ENCODE measurements at regions not wholly inside any gene's neighbourhood (a gene's known extent, or its start where the extent isn't known, plus 50 kb on each side); places are given as distances from the start of the nearest gene placed in this dataset.
"Not testable (repeated sequence)": the region's sequence is repeated elsewhere in the genome, so short reads cannot be mapped to it uniquely, and the experiment has no call there.

DNA sequence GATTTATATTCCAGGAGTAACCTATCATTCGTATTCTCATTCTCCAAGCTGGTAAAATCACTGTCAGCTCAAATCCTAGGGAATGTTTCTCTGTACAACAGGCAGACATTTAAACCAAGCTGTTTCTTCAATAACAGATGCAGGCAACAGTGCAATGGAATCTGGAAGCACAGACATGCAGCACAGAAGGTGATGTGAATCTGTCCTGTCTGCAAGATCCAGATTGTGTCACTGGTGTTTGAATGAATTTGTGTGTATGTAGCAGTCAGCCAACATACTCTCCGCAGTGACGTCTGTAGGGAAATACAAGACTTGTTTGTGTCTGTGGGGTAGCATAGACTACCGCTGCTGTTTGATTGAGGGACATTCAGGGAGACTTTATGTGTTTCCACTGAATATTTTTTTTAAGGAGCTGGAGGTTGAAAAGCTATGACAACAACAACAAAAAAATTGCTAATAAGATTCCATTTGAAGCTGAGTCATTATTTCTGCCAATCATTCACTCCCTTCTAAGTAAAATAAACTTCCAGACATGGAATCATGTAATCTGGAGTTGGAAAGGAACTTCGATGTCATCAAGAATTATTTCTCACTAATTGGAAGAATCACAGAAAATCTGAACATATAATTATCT, 122.9 kb upstream of the MYO3A start:
- DNase-seq, result no peak

GRCh38 chr10:25813511-25813910, 120.5 kb upstream of the MYO3A start:
- no peak for DNase-seq

- DNase-seq, result no peak
These were observed 118.8 kb upstream of the MYO3A start for GRCh38 chr10:25815236-25815635.

DNA sequence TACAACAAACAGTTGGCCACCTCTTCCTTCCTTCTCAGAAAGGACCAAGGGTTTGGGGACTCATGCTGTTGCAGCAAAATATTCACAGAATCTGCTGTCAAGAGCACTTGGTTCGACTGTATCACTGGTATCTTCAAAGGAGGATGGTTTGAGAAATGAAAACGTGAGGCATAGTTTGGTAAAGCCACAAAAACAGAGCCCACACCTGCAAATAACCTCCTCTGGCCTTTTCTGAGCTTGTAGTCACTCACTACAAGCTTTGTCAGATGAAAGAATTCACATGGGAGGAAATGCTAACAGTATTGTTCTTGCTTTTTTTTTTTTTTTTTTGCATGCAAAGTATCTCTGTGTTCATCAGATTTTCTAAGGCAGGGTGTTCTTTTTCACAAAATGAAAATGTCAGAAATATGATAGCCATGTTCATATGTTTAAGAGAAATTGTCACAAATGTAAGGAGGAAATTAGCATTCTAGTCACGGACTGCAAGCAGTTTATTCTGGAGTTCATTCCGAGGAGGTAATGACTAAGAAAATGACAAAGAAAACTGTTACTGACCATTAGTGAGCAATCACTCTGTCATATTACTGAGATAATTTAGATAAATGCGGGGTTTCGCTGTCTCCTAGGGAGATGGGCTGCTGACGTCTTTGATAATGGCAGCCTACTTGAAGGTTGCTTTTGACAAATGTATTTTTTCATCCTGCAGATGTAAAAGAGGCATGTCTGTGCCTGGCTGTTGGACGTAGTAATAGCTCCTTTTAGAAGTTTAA, 117.8 kb upstream of the MYO3A start:
- no peak for DNase-seq

DNA sequence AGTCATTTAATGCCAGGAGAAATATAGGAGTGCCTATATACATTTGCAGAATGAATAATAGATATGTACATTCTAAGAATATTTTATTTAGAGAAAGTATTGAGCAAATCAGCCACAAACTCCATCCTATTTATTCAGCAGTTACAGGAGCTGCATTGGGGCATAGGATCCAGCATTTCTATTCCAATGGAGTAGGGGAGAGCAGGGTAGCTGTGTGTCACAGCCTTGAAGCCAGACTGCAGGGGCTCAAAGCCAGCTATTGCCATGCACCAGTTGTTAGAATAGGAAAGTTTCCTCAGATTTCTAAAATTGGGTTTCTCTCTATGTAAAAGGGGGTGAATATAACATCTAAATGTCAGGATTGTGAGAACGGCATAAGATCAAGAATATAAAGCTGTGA, 116.8 kb upstream of the MYO3A start:
- no peak for DNase-seq

GRCh38 chr10:25818751-25819150, 115.3 kb upstream of the MYO3A start:
- no peak for DNase-seq

- DNase-seq, result no peak
These were observed 113.6 kb upstream of the MYO3A start for GRCh38 chr10:25820472-25820871.

GRCh38 chr10:25820874-25821273, 113.2 kb upstream of the MYO3A start:
- no peak for DNase-seq

- DNase-seq, result no peak
These were observed 110.0 kb upstream of the MYO3A start for GRCh38 chr10:25824050-25824449.

- no peak for DNase-seq
These were observed 105.6 kb upstream of the MYO3A start for GRCh38 chr10:25828475-25828874.

- no peak for DNase-seq
These were observed 102.9 kb upstream of the MYO3A start for GRCh38 chr10:25831080-25831479.

DNA sequence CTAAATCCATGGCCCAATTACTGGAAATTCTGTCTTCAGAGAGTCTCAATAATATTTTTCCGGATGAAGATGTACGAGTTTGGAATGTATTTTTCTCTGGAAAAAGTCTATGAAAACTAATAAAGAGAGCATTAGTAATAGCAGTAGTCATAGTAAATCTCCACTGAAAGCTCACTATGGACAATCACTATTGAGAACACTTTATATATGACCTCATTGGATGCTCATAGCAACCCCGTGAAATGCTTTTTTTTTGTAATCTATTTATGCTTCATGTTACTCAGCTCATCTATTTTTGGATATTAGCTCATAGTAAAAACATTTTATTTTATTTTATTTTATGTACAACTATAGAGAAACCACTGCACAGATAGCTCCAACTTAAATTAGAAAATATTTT, 94.3 kb upstream of the MYO3A start:
- DNase-seq, result no peak

DNA sequence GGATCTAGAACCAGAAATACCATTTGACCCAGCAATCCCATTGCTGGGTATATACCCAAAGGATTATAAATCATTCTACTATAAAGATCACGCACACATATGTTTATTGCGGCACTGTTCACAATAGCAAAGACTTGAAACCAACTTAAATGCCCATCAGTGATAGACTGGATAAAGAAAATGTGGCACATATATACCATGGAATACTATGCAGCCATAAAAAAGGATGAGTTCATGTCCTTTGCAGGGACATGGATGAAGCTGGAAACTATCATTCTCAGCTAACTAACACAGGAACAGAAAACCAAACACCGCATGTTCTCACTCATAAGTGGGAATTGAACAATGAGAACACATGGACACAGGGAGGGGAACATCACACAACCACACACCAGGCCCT, 93.2 kb upstream of the MYO3A start:
- DNase-seq, result not testable (repeated sequence)

DNA sequence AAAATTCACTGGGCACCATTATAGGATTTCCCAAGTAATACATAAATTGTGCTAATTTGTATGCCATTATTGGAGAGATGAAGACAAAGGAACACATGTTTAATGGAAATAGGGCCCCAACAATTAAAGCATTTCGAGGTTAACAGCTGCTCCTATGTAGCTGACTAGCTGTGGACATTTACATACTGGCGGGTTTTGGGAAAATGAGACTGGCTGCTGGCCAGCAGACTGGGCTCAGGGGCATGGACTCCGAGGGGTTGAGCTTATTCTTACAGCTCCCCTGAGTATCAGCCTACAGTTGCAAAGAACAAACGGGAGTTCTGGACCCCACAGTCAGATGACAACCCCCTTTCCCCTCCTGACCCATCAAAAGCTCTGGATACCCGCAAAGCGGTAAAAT, 91.9 kb upstream of the MYO3A start:
- DNase-seq, result no peak

DNA sequence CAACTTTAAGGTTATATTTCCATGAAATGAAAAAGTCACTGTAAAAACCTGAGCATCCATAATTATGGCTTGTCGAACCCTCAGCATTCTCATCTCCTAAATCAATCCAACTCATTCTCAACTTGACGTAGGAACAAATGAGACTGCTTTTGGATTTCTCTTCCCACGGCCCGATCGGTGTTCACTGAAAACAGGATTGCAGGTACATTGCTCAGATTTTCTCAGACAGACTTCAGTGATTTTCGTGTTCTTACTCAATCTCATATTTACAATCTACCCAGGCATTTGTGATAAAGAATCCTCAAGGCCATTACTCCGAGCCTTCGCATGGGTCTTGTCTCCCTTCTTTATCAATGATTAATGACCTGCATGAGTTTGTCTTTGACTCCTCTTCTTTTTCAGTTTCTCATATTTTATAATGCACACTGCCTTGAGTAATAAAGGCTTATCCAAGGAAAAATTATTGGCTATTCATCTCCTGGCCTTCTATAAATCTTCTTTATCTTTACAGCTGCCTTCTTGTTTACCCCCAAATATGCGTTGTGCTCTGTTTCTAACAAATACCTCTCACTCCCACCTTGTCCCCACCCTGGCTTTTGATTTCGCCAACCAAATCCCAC, 90.4 kb upstream of the MYO3A start:
- DNase-seq, result no peak

DNA sequence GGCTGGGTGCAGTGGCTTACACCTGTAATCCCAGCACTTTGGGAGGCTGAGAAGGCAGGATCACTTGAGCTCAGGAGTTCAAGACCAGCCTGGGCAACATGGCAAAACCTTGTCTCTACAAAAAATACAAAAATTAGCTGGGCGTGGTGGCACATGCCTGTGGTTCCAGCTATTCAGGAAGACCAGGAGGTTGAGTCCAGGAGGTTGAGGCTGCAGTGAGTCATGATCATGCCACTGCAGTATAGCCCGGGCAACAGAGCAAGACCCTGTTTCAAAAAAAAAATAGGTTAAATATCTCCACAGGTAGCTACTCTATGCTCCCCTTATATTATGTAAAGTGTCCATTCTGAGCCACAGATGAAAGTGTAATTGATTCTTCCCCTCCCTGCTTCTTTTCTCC, 89.3 kb upstream of the MYO3A start:
- DNase-seq, result not testable (repeated sequence)

DNA sequence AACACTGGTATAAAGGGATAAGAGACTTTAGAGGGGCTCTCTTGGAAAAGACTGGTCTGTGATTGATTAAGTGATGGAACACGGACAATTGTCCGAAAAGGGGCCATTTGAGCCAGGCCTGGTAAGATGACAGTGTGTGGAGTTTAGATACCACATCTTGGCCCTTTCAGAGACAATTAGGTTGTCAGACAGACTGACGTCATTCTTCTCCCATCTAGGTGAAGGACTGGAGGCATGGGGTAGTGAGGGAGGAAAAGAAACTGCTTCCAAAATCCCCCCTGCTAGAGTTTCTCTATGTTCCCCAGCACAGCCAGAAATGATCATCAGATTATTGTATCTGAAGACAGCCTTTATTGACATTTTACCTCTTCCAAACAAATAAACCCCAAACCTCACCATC, 84.8 kb upstream of the MYO3A start:
- DNase-seq, result no peak

- no peak for DNase-seq
These were observed 84.0 kb upstream of the MYO3A start for GRCh38 chr10:25849988-25850387.

- DNase-seq, result no peak
These were observed 82.5 kb upstream of the MYO3A start for GRCh38 chr10:25851548-25851947.

- DNase-seq, result no peak
These were observed 81.6 kb upstream of the MYO3A start for GRCh38 chr10:25852364-25852941.

DNA sequence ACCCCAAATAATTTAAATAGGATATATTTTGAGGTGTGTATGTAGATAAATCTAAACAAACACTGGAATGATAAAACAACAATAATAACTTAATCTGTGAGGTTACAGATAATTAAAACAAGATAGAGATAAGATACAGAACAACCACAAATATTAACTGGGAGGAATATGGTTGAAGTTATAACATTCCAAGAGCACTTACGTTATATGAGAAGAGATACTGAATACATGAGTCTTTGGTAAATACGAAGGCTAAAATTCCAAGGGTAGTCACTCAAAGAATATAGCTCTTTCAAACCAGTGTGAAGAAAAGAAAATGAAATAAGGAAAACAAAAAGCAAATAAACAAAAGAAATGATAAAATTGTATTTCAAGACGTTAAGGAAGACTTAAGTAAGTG, 76.0 kb upstream of the MYO3A start:
- no peak for DNase-seq

DNA sequence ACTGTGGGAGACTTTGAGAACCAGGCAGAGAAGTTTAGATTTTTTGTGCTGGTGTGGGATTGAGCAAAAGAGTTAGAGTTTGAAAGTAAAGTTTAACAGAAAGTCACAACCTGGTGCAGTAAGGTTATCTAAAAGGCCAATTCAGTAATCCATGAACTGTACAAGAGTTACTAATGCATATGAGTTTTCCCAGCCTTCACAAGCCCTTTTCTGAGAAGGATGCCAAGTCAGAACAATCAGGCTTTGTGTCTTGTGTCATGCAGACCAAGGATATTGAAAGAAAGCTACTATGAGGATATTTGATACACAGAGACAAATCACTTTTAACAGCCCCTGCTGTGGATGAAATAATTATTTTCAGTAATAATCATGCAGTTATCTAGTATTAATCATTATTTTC, 68.8 kb upstream of the MYO3A start:
- no peak for DNase-seq

DNA sequence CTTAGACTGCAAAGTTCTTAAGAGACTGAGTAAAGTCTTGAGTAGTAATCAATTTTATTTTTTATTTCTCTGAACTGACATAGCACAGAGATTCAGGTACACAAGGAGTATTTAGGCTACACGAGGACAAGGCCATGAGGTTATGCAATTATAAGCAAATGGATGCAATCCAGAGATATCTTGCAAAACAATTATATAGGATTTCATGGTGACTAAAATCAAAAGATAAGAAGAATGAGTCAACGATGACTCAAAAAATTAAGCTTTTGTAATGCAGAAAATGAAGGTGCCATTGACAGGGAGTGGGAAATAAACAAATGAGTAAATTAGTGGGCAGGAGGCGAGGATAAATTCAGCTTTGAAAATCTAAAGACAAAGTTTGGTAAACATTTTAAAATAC, 66.7 kb upstream of the MYO3A start:
- no peak for DNase-seq

GRCh38 chr10:25869067-25869591, 64.9 kb upstream of the MYO3A start:
- no peak for DNase-seq

Data from activated CD4-positive, CD25-positive, alpha-beta regulatory T cell treated with anti-CD3 and anti-CD28 coated beads, Interleukin-2, amount 50 U/mL, for 72 hours (primary cell).